Transverse colon (tissue), 4 donors: ENCODE measurements at regions not wholly inside any gene's neighbourhood (a gene's known extent, or its start where the extent isn't known, plus 50 kb on each side); places are given as distances from the start of the nearest gene placed in this dataset.

Experiments used
- DNase-seq: peaks from one replicate; pipeline ENCODE4 v3.0.0-alpha.2; 2019
- H3K27ac ChIP-seq, 4 donors: fragments of 200-600 bp; sonication (generic); 2 replicates each; pipeline ENCODE4 v1.5.1; 2016 to 2018; ENCODE audit warnings: inconsistent platforms in 4 of 4
- H3K27me3 ChIP-seq: fragments of 200-600 bp; sonication (generic); 2 replicates; pipeline ENCODE4 v1.5.1; 2017; ENCODE audit warnings: inconsistent platforms
- H3K36me3 ChIP-seq, 4 donors: fragments of 200-600 bp; sonication (generic); 2 replicates each; pipeline ENCODE4 v1.5.1; 2017 to 2019; ENCODE audit warnings: inconsistent platforms in 4 of 4
- H3K4me1 ChIP-seq, 4 donors: fragments of 200-600 bp; sonication (generic); 2 replicates each; pipeline ENCODE4 v1.5.1; 2017 to 2020; ENCODE audit warnings: inconsistent platforms in 4 of 4
- H3K4me3 ChIP-seq, 4 donors: fragments of 200-600 bp; sonication (generic); 1 replicate in 1 of 4; 2 replicates in 3 of 4; pipeline versions ENCODE4 v1.5.1 to v1.6.1; 2017 to 2019; ENCODE audit warnings: inconsistent platforms in 4 of 4
- H3K9me3 ChIP-seq, 2 donors: fragments of 200-600 bp; sonication (generic); 2 replicates each; pipeline ENCODE4 v1.5.1; 2017 to 2019; ENCODE audit warnings: inconsistent platforms in 2 of 2
- EP300 ChIP-seq: sonication (generic); formaldehyde crosslinking; IDR thresholded peaks from one replicate; pipeline ENCODE4 v1.6.1; 2017; ENCODE audit warnings: antibody characterized with exemption, low read depth
- POLR2A ChIP-seq: fragments of 450-650 bp; IDR thresholded peaks from one replicate; pipeline ENCODE4 v1.6.1; 2016; ENCODE audit warnings: antibody characterized with exemption, mild to moderate bottlenecking, moderate library complexity
- POLR2AphosphoS5 ChIP-seq, 3 donors: sonication (generic); formaldehyde crosslinking; IDR thresholded peaks; one replicate each; pipeline ENCODE4 v1.6.1; 2016; ENCODE audit warnings: antibody characterized with exemption in 3 of 3
- WGBS, 2 donors: methylation state at CpG; one replicate each; pipeline ENCODE4 v1.1.5; 2018; ENCODE audit warnings: low coverage in 1 of 2; 5-methylcytosine and 5-hydroxymethylcytosine counted together
- in situ Hi-C, 4 donors: fragments of 200-750 bp; cut with MboI; loops; one replicate each; pipeline versions ENCODE4 v1.15.0 to v1.15.1; 2017; ENCODE audit warnings: low sequenced_read_pairs in 3 of 4, low pct_ligation_motif_present in 1 of 4, low pct_unique_long_range_greater_than_20kb in 1 of 4
- intact Hi-C: fragments of 100-400 bp; cut with DNase I; formaldehyde crosslinking; loops from one replicate; pipeline ENCODE4 v1.15.1; 2023; ENCODE audit warnings: low total_unique reads
- TF ChIP-seq, protein P1 (sequence below), 5 experiments: fragments of 200-600 bp in 3 of 5; fragments of 450-650 bp in 2 of 5; sonication (generic) in 3 of 5; IDR thresholded peaks; 1 replicate in 2 of 5; 2 replicates in 3 of 5; pipeline ENCODE4 v1.5.1; 2016 to 2017; ENCODE audit warnings: antibody characterized with exemption in 5 of 5, inconsistent platforms in 3 of 5, mild to moderate bottlenecking in 2 of 5, moderate library complexity in 1 of 5

DNA sequence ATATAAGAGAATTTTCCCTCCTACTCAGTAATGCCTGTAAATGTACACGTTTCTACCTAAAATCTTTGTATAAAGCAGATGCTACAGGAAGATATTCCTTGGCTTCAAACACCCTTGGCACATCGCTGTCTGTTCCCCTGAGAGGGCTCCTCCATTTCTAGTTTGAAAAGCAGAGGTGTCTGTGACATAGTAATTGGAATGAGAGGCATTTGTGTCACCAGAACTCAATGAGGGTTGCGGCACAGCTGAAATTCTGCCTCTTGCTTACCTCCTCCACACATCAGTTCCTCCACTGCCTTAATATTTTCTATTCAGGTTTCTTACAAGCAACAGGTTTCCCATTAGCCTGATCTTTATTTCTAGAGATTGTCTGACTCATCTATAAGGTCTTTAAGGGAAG is 359.9 kb upstream of the DCC start:
- no peak for DNase-seq
- in situ Hi-C loops: loop anchor here in 1 of 4 donors (10.0 kb wide), 1 partner anchor 65 kb away; no protein-coding TSS in a partner anchor
- 63 to 69% methylated on average over 3 of the region's 3 CpGs for WGBS, 2 donors
- intact Hi-C loops: no loop called here
- Histone ChIP-seq H3K36me3 (no peaks in the 10 kb centered on the region), H3K27ac (no peak overlapping the region), H3K4me1 (no peaks in the 10 kb centered on the region), H3K27me3 (no peaks in the 10 kb centered on the region), H3K4me3 (no peak overlapping the region), H3K9me3 (no peaks in the 10 kb centered on the region)
- TF ChIP-seq, protein P1, sequence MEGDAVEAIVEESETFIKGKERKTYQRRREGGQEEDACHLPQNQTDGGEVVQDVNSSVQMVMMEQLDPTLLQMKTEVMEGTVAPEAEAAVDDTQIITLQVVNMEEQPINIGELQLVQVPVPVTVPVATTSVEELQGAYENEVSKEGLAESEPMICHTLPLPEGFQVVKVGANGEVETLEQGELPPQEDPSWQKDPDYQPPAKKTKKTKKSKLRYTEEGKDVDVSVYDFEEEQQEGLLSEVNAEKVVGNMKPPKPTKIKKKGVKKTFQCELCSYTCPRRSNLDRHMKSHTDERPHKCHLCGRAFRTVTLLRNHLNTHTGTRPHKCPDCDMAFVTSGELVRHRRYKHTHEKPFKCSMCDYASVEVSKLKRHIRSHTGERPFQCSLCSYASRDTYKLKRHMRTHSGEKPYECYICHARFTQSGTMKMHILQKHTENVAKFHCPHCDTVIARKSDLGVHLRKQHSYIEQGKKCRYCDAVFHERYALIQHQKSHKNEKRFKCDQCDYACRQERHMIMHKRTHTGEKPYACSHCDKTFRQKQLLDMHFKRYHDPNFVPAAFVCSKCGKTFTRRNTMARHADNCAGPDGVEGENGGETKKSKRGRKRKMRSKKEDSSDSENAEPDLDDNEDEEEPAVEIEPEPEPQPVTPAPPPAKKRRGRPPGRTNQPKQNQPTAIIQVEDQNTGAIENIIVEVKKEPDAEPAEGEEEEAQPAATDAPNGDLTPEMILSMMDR (IDR thresholded peaks at IDR 0.05): no peak
- no peak for TF ChIP-seq POLR2AphosphoS5 (IDR thresholded peaks at IDR 0.05)
- no peak for TF ChIP-seq POLR2A
- TF ChIP-seq EP300: no peak

DNA sequence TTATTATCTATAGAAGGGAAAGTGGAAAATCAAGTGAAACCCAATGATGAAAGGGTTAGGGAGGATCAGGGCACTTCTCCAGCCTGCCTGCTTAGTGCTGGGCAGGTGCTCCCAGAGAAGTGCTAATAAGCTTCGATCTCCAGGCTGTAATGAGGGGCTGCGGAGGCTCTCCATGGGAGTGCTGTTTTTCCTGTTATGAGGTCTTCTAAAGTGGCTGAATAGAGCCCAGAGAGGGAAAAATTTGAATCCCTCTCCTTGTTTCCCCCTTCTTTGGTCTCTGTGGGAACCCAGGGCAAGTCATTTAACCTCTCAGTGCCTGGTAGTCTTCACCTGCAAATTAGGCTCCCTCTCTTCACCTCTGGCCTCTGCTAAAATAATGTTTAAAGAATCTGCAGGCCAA is 351.7 kb upstream of the DCC start:
- no peak overlapping the region for H3K27ac ChIP-seq
- H3K4me1 ChIP-seq: no peaks in the 10 kb centered on the region
- no peaks in the 10 kb centered on the region for H3K9me3 ChIP-seq
- TF ChIP-seq, protein P1 (IDR thresholded peaks at IDR 0.05): no peak
- TF ChIP-seq POLR2A: no peak
- TF ChIP-seq POLR2AphosphoS5 (IDR thresholded peaks at IDR 0.05): no peak
- TF ChIP-seq EP300: no peak
- intact Hi-C loops (no loop called here), in situ Hi-C loops (loop anchor here in 1 of 4 donors (10.0 kb wide), 1 partner anchor 57 kb away; no protein-coding TSS in a partner anchor)
- no peaks in the 10 kb centered on the region for H3K27me3 ChIP-seq
- no peak overlapping the region for H3K4me3 ChIP-seq
- WGBS, 2 donors: 26 to 40% methylated on average over 1 to 2 of the region's 2 CpGs
- DNase-seq: no peak
- H3K36me3 ChIP-seq: no peaks in the 10 kb centered on the region

DNA sequence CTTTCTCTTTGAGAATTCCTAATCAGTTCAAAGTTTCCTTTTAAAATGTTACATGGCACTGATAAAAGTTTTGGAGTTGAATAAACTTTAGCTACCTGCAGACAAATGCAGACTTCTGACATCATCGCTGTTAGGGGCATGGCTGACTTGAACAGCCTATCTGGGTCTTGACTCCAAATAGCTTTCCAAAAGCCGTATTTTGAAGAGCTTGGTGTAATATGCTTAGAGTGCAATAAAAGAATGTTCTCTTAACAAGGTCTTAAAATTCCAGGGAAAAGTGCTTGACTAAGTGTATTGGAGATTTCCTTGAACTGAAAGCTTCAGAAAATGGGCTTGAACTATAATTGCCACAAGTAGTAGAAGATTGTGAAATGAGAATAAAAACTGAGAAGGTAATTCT is 342.9 kb upstream of the DCC start:
- Histone ChIP-seq H3K36me3 (no peaks in the 10 kb centered on the region), H3K4me1 (no peaks in the 10 kb centered on the region), H3K9me3 (no peaks in the 10 kb centered on the region), H3K4me3 (no peak overlapping the region), H3K27ac (no peak overlapping the region), H3K27me3 (no peaks in the 10 kb centered on the region)
- WGBS, 2 donors: 49 to 81% methylated on average over 2 of the region's 2 CpGs
- intact Hi-C loops: no loop called here
- no peak for TF ChIP-seq EP300
- TF ChIP-seq POLR2AphosphoS5 (IDR thresholded peaks at IDR 0.05): no peak
- TF ChIP-seq POLR2A: no peak
- TF ChIP-seq, protein P1 (IDR thresholded peaks at IDR 0.05): no peak
- in situ Hi-C loops: no loop called here
- DNase-seq: no peak

DNA sequence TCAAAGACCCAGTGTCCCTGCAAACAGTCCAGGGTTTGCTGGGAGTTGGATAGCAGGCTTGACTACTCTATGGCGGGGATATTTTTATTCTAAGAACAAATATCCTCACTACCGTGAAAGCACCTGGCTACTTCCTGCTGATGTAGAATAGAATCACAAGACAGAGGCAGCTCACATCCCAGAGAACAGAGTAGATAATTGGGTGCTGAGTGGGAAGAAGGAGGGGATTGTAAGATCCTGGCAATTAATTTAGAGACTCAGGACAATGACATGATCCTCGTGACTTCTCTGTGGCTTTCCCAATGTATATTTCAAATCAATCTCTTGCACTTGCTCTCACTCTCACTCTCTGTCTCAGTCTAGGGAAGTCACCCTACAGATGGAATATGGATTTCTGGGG is 341.9 kb upstream of the DCC start:
- TF ChIP-seq POLR2A (no peak), POLR2AphosphoS5 (IDR thresholded peaks at IDR 0.05) (no peak), EP300 (no peak)
- TF ChIP-seq, protein P1 (IDR thresholded peaks at IDR 0.05): no peak
- no peaks in the 10 kb centered on the region for H3K36me3 ChIP-seq
- H3K9me3 ChIP-seq: no peaks in the 10 kb centered on the region
- H3K27ac ChIP-seq: no peak overlapping the region
- 53 to 73% methylated on average over 2 to 3 of the region's 3 CpGs for WGBS, 2 donors
- no peak overlapping the region for H3K4me3 ChIP-seq
- H3K4me1 ChIP-seq: no peaks in the 10 kb centered on the region
- no peaks in the 10 kb centered on the region for H3K27me3 ChIP-seq
- intact Hi-C loops (no loop called here), in situ Hi-C loops (no loop called here)
- DNase-seq: no peak
